HFFc6 (cell line): ENCODE measurements at regions not wholly inside any gene's neighbourhood (a gene's known extent, or its start where the extent isn't known, plus 50 kb on each side); places are given as distances from the start of the nearest gene placed in this dataset.

Source experiments
- DNase-seq: peaks from one replicate; pipeline ENCODE4 v3.0.0-alpha.2; 2018
- H3K27ac Mint-ChIP-seq: 2 replicates; pipeline ENCODE4 v1.8.0; 2020; ENCODE audit warnings: mild to moderate bottlenecking, mixed read lengths
- H3K27me3 Mint-ChIP-seq: 2 replicates; pipeline ENCODE4 v1.8.0; 2021; ENCODE audit warnings: mild to moderate bottlenecking, moderate library complexity, mixed read lengths; ENCODE audit not compliant: insufficient read depth
- H3K36me3 Mint-ChIP-seq: 2 replicates; pipeline ENCODE4 v1.8.0; 2021; ENCODE audit warnings: low read depth, mixed read lengths
- H3K4me1 Mint-ChIP-seq: 2 replicates; pipeline ENCODE4 v1.8.0; 2020; ENCODE audit warnings: low read depth, mixed read lengths
- H3K4me3 Mint-ChIP-seq: 2 replicates; pipeline ENCODE4 v1.8.0; 2020; ENCODE audit warnings: mild to moderate bottlenecking, moderate library complexity, mixed read lengths
- H3K9me3 Mint-ChIP-seq: 2 replicates; pipeline ENCODE4 v1.8.0; 2020; ENCODE audit warnings: mild to moderate bottlenecking, mixed read lengths
- CTCF ChIP-seq: fragments of 200-600 bp; sonication (generic); IDR thresholded peaks from 2 replicates; pipeline ENCODE4 v1.5.0; 2021; ENCODE audit warnings: antibody characterized with exemption, mild to moderate bottlenecking

GRCh38 chr18:39841482-39842365, 2113.3 kb upstream of the PIK3C3 start:
- Mint-ChIP-seq H3K9me3 (peaks cover 6% of the 10 kb centered on the region; the same call in 1 of the 2 replicates), H3K36me3 (no peaks in the 10 kb centered on the region; the same call in 1 of the 2 replicates), H3K4me3 (peak overlapping the region; percentile 92), H3K27me3 (peaks cover 4% of the 10 kb centered on the region), H3K4me1 (peaks cover 27% of the 10 kb centered on the region), H3K27ac (peak overlapping the region; percentile 63; the same call in 1 of the 2 replicates)
- TF ChIP-seq CTCF: peak; percentile 70
- DNase-seq: peak; percentile 70

GRCh38 chr18:39840856-39841481, 2114.1 kb upstream of the PIK3C3 start:
- DNase-seq: no peak
- H3K36me3 Mint-ChIP-seq: no peaks in the 10 kb centered on the region; the same call in 1 of the 2 replicates
- peaks cover 29% of the 10 kb centered on the region for H3K4me1 Mint-ChIP-seq
- H3K27ac Mint-ChIP-seq: peak overlapping the region; percentile 63; the same call in 1 of the 2 replicates
- peaks cover 4% of the 10 kb centered on the region for H3K27me3 Mint-ChIP-seq
- peaks cover 6% of the 10 kb centered on the region; the same call in 1 of the 2 replicates for H3K9me3 Mint-ChIP-seq
- no peak for TF ChIP-seq CTCF
- H3K4me3 Mint-ChIP-seq: peak overlapping the region; percentile 92

- Mint-ChIP-seq H3K9me3 (peaks cover 6% of the 10 kb centered on the region; the same call in 1 of the 2 replicates), H3K36me3 (no peaks in the 10 kb centered on the region; the same call in 1 of the 2 replicates), H3K4me1 (peaks cover 35% of the 10 kb centered on the region), H3K27me3 (peaks cover 4% of the 10 kb centered on the region), H3K4me3 (no peak overlapping the region), H3K27ac (peak overlapping the region; percentile 63; the same call in 1 of the 2 replicates)
- no peak for TF ChIP-seq CTCF
- peak; percentile 65 for DNase-seq
Observed at GRCh38 chr18:39840406-39840805, 2114.6 kb upstream of the PIK3C3 start.

- peaks cover 6% of the 10 kb centered on the region; the same call in 1 of the 2 replicates for H3K9me3 Mint-ChIP-seq
- no peak for TF ChIP-seq CTCF
- H3K4me1 Mint-ChIP-seq: peaks cover 36% of the 10 kb centered on the region
- H3K36me3 Mint-ChIP-seq: no peaks in the 10 kb centered on the region; the same call in 1 of the 2 replicates
- no peak overlapping the region for H3K4me3 Mint-ChIP-seq
- peaks cover 4% of the 10 kb centered on the region for H3K27me3 Mint-ChIP-seq
- peak overlapping the region; percentile 48; the same call in 1 of the 2 replicates for H3K27ac Mint-ChIP-seq
- peak; percentile 33 for DNase-seq
Observed at GRCh38 chr18:39839782-39840181, 2115.3 kb upstream of the PIK3C3 start.

- no peak for TF ChIP-seq CTCF
- Mint-ChIP-seq H3K27me3 (peaks cover 4% of the 10 kb centered on the region), H3K4me1 (peaks cover 36% of the 10 kb centered on the region), H3K36me3 (no peaks in the 10 kb centered on the region; the same call in 1 of the 2 replicates), H3K9me3 (peaks cover 6% of the 10 kb centered on the region; the same call in 1 of the 2 replicates), H3K27ac (no peak overlapping the region), H3K4me3 (no peak overlapping the region)
- DNase-seq: no peak
Observed at GRCh38 chr18:39838831-39839230, 2116.2 kb upstream of the PIK3C3 start.
